ENCODE measurements at regions not wholly inside any gene's neighbourhood (a gene's known extent, or its start where the extent isn't known, plus 50 kb on each side); places are given as distances from the start of the nearest gene placed in this dataset.
"Not testable (repeated sequence)": the region's sequence is repeated elsewhere in the genome, so short reads cannot be mapped to it uniquely, and the experiment has no call there.

DNA sequence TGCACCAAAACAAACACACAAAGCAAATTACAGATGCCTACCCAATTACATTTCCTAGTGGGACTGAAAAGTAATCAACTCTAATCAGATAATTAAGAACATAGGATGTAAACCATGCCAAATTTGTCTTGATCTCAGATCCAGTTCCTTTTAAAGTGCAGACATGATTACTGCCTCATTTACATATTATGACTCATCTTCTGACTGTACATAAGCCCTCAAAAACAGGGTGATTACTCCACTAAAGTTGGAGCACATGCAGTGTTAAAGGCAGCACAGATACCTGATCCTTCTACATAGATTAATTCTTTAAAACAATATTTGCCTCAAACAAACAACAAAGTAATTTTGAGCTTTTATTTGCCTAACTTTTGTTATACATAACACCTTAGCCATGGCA lies 337.2 kb downstream of the RPS29 start:
- Histone ChIP-seq H3K9me3 (no peaks in the 10 kb centered on the region), H3K4me3 (no peak overlapping the region), H3K4me1 (no peaks in the 10 kb centered on the region), H3K27me3 (no peaks in the 10 kb centered on the region), H3K27ac (no peak overlapping the region), H3K36me3 (no peaks in the 10 kb centered on the region)
- intact Hi-C loops (cut with DNase I; ENCODE audit: low total_unique reads) = no loop called here
- no peak for DNase-seq
- TF ChIP-seq, protein P1, sequence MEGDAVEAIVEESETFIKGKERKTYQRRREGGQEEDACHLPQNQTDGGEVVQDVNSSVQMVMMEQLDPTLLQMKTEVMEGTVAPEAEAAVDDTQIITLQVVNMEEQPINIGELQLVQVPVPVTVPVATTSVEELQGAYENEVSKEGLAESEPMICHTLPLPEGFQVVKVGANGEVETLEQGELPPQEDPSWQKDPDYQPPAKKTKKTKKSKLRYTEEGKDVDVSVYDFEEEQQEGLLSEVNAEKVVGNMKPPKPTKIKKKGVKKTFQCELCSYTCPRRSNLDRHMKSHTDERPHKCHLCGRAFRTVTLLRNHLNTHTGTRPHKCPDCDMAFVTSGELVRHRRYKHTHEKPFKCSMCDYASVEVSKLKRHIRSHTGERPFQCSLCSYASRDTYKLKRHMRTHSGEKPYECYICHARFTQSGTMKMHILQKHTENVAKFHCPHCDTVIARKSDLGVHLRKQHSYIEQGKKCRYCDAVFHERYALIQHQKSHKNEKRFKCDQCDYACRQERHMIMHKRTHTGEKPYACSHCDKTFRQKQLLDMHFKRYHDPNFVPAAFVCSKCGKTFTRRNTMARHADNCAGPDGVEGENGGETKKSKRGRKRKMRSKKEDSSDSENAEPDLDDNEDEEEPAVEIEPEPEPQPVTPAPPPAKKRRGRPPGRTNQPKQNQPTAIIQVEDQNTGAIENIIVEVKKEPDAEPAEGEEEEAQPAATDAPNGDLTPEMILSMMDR (IDR thresholded peaks at IDR 0.05) = no peak
- TF ChIP-seq POLR2A (IDR thresholded peaks at IDR 0.05) = no peak

DNA sequence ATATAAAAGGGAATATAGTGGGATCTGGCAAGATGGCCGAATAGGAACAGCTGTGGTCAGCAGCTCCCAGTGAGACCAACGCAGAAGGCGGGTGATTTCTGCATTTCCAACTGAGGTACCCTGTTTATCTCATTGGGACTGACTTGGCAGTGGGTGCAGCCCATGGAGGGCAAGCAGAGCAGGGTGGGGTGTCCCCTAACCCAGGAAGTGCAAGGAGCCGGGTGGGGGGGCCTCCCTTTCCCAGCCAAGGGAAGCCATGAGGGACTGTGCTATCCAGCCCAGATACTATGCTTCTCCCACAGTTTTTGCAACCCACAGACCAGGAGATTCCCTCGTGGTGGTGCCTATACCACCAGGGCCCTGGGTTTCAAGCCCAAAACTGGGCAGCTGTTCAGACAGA lies 342.4 kb downstream of the RPS29 start:
- H3K4me1 ChIP-seq; H3K4me3 ChIP-seq; H3K27ac ChIP-seq; H3K36me3 ChIP-seq; H3K9me3 ChIP-seq; DNase-seq; H3K27me3 ChIP-seq; intact Hi-C loops (cut with DNase I; ENCODE audit: low total_unique reads): not testable (repeated sequence)

DNA sequence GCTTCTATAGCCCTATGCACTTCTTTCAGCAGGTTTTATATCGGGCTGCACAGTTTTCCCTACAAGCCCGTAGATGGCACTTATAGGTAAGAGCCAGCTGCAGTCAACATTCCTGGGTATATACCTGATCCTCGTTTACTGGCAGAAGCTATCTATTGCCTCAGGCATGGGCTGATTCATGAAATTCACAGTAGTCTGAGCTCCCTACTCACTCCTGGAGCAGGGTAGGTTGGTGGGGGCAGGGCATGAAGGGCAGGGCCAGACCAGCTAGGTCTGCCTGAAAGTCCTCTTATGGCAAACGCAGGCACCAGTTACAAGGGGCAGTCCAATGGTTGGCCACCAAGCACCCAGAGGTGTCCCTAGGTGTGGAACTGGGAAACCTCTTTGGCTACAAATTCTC lies 345.8 kb downstream of the RPS29 start:
- Histone ChIP-seq H3K4me3 (no peak overlapping the region), H3K4me1 (no peaks in the 10 kb centered on the region), H3K36me3 (no peaks in the 10 kb centered on the region), H3K9me3 (no peaks in the 10 kb centered on the region), H3K27me3 (no peaks in the 10 kb centered on the region), H3K27ac (no peak overlapping the region)
- DNase-seq = no peak
- intact Hi-C loops (cut with DNase I; ENCODE audit: low total_unique reads) = no loop called here
- TF ChIP-seq, protein P1 (IDR thresholded peaks at IDR 0.05) = no peak
- TF ChIP-seq POLR2A (IDR thresholded peaks at IDR 0.05) = no peak

DNA sequence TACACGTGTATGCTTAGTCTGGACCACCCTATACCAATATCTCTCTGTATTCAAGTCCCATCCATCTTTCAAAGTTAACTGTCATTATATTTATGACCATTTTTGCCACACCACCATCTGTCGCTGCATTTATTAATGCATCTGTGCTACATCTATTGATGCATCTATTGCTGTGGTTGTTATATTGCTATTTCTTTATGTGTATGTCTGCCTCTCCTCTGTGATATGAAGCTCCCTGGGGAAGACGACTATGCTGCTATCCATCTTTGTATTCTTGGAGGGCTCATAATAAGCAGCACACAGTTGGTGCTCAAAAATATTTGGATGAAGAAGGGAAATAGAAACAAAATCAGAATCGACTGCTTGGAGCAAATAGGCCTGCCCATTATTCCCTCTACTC lies 357.6 kb downstream of the RPS29 start:
- no peaks in the 10 kb centered on the region for H3K9me3 ChIP-seq
- DNase-seq = no peak
- H3K4me3 ChIP-seq = no peak overlapping the region
- intact Hi-C loops (cut with DNase I; ENCODE audit: low total_unique reads) = no loop called here
- no peaks in the 10 kb centered on the region for H3K27me3 ChIP-seq
- TF ChIP-seq, protein P1 (IDR thresholded peaks at IDR 0.05) = no peak
- TF ChIP-seq POLR2A (IDR thresholded peaks at IDR 0.05) = no peak
- H3K36me3 ChIP-seq = no peaks in the 10 kb centered on the region
- H3K4me1 ChIP-seq = no peaks in the 10 kb centered on the region
- H3K27ac ChIP-seq = no peak overlapping the region

DNA sequence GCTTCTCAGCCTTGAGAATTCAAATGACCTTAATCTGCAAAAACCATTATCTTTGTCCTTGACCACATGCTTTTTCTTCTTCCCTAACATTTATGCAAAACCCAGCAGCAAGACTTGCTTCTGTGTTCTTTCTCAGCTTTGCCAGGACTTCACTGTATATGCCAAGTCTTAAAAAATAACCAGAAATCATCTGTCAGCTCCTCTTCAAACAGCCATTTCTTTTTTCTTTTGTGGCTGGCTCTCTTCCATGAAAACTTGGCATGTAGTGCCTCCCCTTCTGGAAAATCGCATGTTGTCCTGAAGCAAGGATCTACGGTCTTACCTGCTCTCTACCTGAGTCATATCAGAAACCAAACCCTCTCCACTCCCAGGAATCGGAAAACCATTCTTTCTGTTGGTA lies 364.9 kb downstream of the RPS29 start:
- no peaks in the 10 kb centered on the region for H3K27me3 ChIP-seq
- no peak overlapping the region for H3K27ac ChIP-seq
- DNase-seq = no peak
- no peaks in the 10 kb centered on the region for H3K36me3 ChIP-seq
- intact Hi-C loops (cut with DNase I; ENCODE audit: low total_unique reads) = no loop called here
- H3K4me1 ChIP-seq = no peaks in the 10 kb centered on the region
- no peak overlapping the region for H3K4me3 ChIP-seq
- TF ChIP-seq, protein P1 (IDR thresholded peaks at IDR 0.05) = no peak
- no peak for TF ChIP-seq POLR2A (IDR thresholded peaks at IDR 0.05)
- H3K9me3 ChIP-seq = no peaks in the 10 kb centered on the region

DNA sequence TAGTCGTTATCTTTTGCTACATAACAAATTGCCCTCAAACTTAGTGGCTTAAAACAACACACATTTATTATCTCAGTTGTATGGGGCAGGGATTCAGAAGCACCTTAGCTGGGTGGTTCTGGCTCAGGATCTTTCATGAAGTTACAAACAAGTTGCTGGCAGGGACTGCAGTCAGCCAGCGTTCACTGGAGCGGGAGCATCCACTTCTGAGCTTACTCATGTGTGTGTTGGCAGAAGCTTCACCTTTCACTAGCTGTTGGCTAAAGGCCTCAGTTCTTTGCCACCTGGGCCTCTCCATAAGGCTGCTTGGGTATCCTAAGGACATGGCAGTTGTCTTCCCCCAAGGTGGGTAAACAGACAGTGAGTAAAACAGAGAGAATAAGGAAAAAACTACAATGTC lies 365.7 kb downstream of the RPS29 start:
- no peaks in the 10 kb centered on the region for H3K4me1 ChIP-seq
- no peaks in the 10 kb centered on the region for H3K27me3 ChIP-seq
- intact Hi-C loops (cut with DNase I; ENCODE audit: low total_unique reads) = no loop called here
- no peak overlapping the region for H3K27ac ChIP-seq
- H3K9me3 ChIP-seq = no peaks in the 10 kb centered on the region
- DNase-seq = no peak
- H3K4me3 ChIP-seq = no peak overlapping the region
- TF ChIP-seq, protein P1 (IDR thresholded peaks at IDR 0.05) = no peak
- TF ChIP-seq POLR2A (IDR thresholded peaks at IDR 0.05) = no peak
- H3K36me3 ChIP-seq = no peaks in the 10 kb centered on the region

All from uterus (tissue), 3 donors.